Testis (tissue), 2 donors: ENCODE measurements at regions not wholly inside any gene's neighbourhood (a gene's known extent, or its start where the extent isn't known, plus 50 kb on each side); places are given as distances from the start of the nearest gene placed in this dataset.

Experiments
- DNase-seq: peaks from one replicate; pipeline ENCODE4 v3.0.0-alpha.2; 2019
- H3K27ac ChIP-seq, 2 donors: fragments of 200-600 bp; sonication (generic); one replicate each; pipeline ENCODE4 v1.5.1; 2019
- H3K27me3 ChIP-seq: fragments of 200-600 bp; sonication (generic); one replicate; pipeline ENCODE4 v1.5.1; 2019
- H3K36me3 ChIP-seq: fragments of 200-600 bp; sonication (generic); one replicate; pipeline ENCODE4 v1.5.1; 2017; ENCODE audit warnings: low read depth; ENCODE audit errors: missing control alignments
- H3K4me1 ChIP-seq: fragments of 200-600 bp; sonication (generic); one replicate; pipeline ENCODE4 v1.5.1; 2019
- H3K4me3 ChIP-seq, 2 donors: fragments of 200-600 bp; sonication (generic); one replicate each; pipeline ENCODE4 v1.5.1; 2017 to 2019
- H3K9me3 ChIP-seq: fragments of 200-600 bp; sonication (generic); one replicate; pipeline ENCODE4 v1.5.1; 2017
- POLR2A ChIP-seq: fragments of 450-650 bp; IDR thresholded peaks from one replicate; pipeline ENCODE4 v1.6.1; 2017; ENCODE audit warnings: antibody characterized with exemption, mild to moderate bottlenecking, moderate library complexity
- WGBS, 2 donors: methylation state at CpG; one replicate each; pipeline ENCODE4 v1.1.5; 2018; 5-methylcytosine and 5-hydroxymethylcytosine counted together
- intact Hi-C: fragments of 100-400 bp; cut with DNase I; formaldehyde crosslinking; loops from one replicate; pipeline ENCODE4 v1.15.1; 2023; ENCODE audit warnings: low total_unique reads
- TF ChIP-seq, protein P1 (sequence below), 3 experiments: fragments of 450-650 bp in 2 of 3; fragments of 200-600 bp in 1 of 3; sonication (generic) in 1 of 3; IDR thresholded peaks; one replicate each; pipeline ENCODE4 v1.5.1; 2016 to 2019; ENCODE audit warnings: antibody characterized with exemption in 3 of 3, mild to moderate bottlenecking in 2 of 3, moderate library complexity in 1 of 3

DNA sequence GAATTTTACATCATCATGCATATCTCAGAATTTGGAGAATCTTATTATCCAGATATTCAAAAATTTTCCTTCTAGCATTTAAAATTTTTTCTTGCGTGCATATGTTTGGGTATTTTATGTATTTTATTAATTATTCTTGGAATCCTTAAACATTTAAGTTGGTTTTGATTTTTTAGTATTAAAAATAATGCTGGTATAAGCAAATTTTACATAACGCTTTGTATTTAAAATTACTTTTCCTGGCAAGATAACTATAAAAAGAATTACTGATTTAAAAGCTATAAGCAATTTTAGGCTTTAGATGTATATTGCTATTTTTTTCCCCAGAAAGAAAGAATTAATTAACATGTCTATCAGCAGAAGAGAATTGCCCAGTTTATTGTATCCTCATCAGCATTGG, 224.6 kb upstream of the STXBP6 start:
- H3K4me3 ChIP-seq = no peak overlapping the region
- intact Hi-C loops = no loop called here
- no peak for TF ChIP-seq POLR2A
- TF ChIP-seq, protein P1, sequence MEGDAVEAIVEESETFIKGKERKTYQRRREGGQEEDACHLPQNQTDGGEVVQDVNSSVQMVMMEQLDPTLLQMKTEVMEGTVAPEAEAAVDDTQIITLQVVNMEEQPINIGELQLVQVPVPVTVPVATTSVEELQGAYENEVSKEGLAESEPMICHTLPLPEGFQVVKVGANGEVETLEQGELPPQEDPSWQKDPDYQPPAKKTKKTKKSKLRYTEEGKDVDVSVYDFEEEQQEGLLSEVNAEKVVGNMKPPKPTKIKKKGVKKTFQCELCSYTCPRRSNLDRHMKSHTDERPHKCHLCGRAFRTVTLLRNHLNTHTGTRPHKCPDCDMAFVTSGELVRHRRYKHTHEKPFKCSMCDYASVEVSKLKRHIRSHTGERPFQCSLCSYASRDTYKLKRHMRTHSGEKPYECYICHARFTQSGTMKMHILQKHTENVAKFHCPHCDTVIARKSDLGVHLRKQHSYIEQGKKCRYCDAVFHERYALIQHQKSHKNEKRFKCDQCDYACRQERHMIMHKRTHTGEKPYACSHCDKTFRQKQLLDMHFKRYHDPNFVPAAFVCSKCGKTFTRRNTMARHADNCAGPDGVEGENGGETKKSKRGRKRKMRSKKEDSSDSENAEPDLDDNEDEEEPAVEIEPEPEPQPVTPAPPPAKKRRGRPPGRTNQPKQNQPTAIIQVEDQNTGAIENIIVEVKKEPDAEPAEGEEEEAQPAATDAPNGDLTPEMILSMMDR (IDR thresholded peaks at IDR 0.05) = no peak
- H3K9me3 ChIP-seq = no peaks in the 10 kb centered on the region
- no peaks in the 10 kb centered on the region for H3K27me3 ChIP-seq
- no peaks in the 10 kb centered on the region for H3K36me3 ChIP-seq
- no peak overlapping the region for H3K27ac ChIP-seq
- WGBS, 2 donors = 45 to 91% methylated on average over 2 of the region's 2 CpGs
- no peak for DNase-seq
- H3K4me1 ChIP-seq = no peaks in the 10 kb centered on the region

DNA sequence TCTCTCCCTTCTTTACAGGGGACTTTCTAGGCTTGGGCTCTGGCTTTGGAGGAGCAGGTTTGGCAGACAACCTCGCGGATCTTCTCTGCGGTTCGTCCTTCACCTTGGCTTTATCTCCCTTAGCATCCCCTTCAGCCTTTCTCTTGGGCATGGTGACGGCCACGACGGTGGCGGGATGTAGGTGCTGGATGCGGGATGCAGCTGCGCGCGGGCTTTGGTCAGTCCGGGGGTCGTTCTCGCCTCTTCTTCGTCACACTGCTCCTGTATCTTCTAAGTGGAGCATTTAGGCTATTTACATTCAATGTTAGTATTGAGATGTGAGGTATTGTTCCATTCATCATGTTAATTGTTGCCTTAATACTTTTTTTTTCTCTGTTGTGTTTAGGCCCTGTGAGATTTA, 217.2 kb upstream of the STXBP6 start:
- H3K36me3 ChIP-seq = no peaks in the 10 kb centered on the region
- intact Hi-C loops = no loop called here
- H3K4me3 ChIP-seq = no peak overlapping the region
- no peaks in the 10 kb centered on the region for H3K27me3 ChIP-seq
- H3K9me3 ChIP-seq = no peaks in the 10 kb centered on the region
- TF ChIP-seq, protein P1 (IDR thresholded peaks at IDR 0.05) = no peak
- TF ChIP-seq POLR2A = no peak
- DNase-seq = no peak
- H3K4me1 ChIP-seq = no peaks in the 10 kb centered on the region
- H3K27ac ChIP-seq = no peak overlapping the region
- 79 to 88% methylated on average over 15 to 16 of the region's 16 CpGs for WGBS, 2 donors

DNA sequence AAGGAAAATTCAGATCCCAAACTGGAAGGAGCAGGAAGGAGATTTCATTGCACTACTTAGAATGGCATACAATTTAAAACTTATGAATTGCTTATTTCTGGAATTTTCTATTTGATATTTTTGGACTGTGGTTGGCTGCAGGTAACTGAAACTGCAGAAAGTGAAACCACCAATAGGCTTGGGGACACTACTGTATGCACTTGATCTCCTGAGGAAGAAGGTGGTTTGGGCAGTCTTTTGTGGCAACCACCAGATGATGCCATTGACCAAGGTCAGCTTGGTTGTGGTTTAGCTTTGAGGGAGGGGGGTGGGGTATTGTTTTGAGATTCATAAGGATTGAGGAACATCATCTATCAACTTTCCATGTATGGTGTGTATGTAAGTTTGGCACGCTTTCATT, 209.5 kb upstream of the STXBP6 start:
- no peaks in the 10 kb centered on the region for H3K9me3 ChIP-seq
- TF ChIP-seq POLR2A = no peak
- TF ChIP-seq, protein P1 (IDR thresholded peaks at IDR 0.05) = no peak
- H3K4me1 ChIP-seq = no peaks in the 10 kb centered on the region
- no peak overlapping the region for H3K27ac ChIP-seq
- H3K27me3 ChIP-seq = no peaks in the 10 kb centered on the region
- no peak overlapping the region for H3K4me3 ChIP-seq
- H3K36me3 ChIP-seq = no peaks in the 10 kb centered on the region
- intact Hi-C loops = no loop called here
- DNase-seq = no peak
- WGBS, 2 donors = 91 to 98% methylated on average over 1 of the region's 1 CpG

DNA sequence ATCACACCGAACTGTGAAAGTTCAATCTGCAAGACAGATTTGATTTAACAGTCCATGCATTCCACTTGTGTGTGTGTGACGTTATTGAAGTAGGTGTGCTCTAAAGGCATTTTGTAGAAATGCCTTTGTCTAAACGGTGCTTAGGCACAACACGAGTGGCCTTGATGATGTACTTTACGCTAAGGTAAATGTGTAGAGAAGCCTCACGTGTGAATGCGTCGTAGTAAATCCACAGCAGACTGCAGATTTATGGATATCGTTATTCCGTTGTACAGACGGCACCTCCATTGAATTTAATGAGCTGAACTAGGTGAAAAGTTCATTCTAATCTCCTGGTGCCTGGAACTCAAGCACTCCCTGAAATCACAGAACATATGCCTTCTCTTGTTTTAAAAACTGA, 202.8 kb upstream of the STXBP6 start:
- intact Hi-C loops = no loop called here
- TF ChIP-seq, protein P1 (IDR thresholded peaks at IDR 0.05) = no peak
- no peak for TF ChIP-seq POLR2A
- Histone ChIP-seq H3K4me1 (no peaks in the 10 kb centered on the region), H3K36me3 (no peaks in the 10 kb centered on the region), H3K9me3 (no peaks in the 10 kb centered on the region), H3K27ac (no peak overlapping the region), H3K4me3 (no peak overlapping the region), H3K27me3 (no peaks in the 10 kb centered on the region)
- WGBS, 2 donors = 13 to 22% methylated on average over 11 of the region's 11 CpGs
- DNase-seq = no peak

DNA sequence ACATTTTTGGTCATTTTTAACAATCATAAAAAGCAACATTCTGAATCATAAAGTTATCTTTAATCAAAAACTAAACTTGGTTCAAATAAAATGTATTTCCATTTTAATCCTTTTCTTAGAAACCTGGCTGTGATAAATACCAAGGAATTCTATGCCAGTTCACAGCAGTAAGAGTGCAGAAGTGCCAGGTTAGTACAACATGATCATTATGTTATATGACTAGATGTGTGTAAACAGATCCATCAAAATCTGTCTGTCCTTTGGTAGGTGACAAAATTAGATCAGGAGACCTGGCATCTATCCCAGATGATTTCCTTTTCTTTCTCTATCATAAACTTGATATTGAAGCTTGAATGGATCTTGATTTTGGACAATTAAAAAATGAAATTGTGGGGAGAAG, 200.6 kb upstream of the STXBP6 start:
- TF ChIP-seq, protein P1 (IDR thresholded peaks at IDR 0.05) = no peak
- no peak for TF ChIP-seq POLR2A
- Histone ChIP-seq H3K27ac (no peak overlapping the region), H3K27me3 (no peaks in the 10 kb centered on the region), H3K4me3 (no peak overlapping the region), H3K4me1 (no peaks in the 10 kb centered on the region), H3K36me3 (no peaks in the 10 kb centered on the region), H3K9me3 (no peaks in the 10 kb centered on the region)
- DNase-seq = no peak
- intact Hi-C loops = no loop called here
